SHP77 treated with DMSO at 0.1 percent for 48 hours (cell line): ENCODE measurements at regions not wholly inside any gene's neighbourhood (a gene's known extent, or its start where the extent isn't known, plus 50 kb on each side); places are given as distances from the start of the nearest gene placed in this dataset.

Source experiments
- DNase-seq: peaks from one replicate; lab custom pipeline; 2025; lab: John Stamatoyannopoulos, UW

- no peak for DNase-seq
These were observed 2015.9 kb downstream of the PCDH7 start for GRCh38 chr4:32735856-32736590.

- DNase-seq: no peak
These were observed 2024.0 kb downstream of the PCDH7 start for GRCh38 chr4:32744211-32744610.

GRCh38 chr4:32745351-32745750 is 2025.2 kb downstream of the PCDH7 start:
- no peak for DNase-seq

- DNase-seq: no peak
These were observed 2027.9 kb downstream of the PCDH7 start for GRCh38 chr4:32748061-32748460.

GRCh38 chr4:32748498-32748897 is 2028.3 kb downstream of the PCDH7 start:
- no peak for DNase-seq

GRCh38 chr4:32752962-32753361 is 2032.8 kb downstream of the PCDH7 start:
- no peak for DNase-seq

- no peak for DNase-seq
These were observed 2048.7 kb downstream of the PCDH7 start for GRCh38 chr4:32768664-32769389.

- DNase-seq: no peak
These were observed 2051.3 kb downstream of the PCDH7 start for GRCh38 chr4:32771491-32771890.

- no peak for DNase-seq
These were observed 2054.9 kb downstream of the PCDH7 start for GRCh38 chr4:32775049-32775448.

- no peak for DNase-seq
These were observed 2056.4 kb downstream of the PCDH7 start for GRCh38 chr4:32776435-32777203.

- no peak for DNase-seq
These were observed 2057.9 kb downstream of the PCDH7 start for GRCh38 chr4:32778025-32778424.

- no peak for DNase-seq
These were observed 2058.8 kb downstream of the PCDH7 start for GRCh38 chr4:32778938-32779337.

- DNase-seq: no peak
These were observed 2068.9 kb downstream of the PCDH7 start for GRCh38 chr4:32789026-32789608.

GRCh38 chr4:32790803-32791202 is 2070.6 kb downstream of the PCDH7 start:
- no peak for DNase-seq

- DNase-seq: no peak
These were observed 2078.4 kb downstream of the PCDH7 start for GRCh38 chr4:32798471-32799159.

GRCh38 chr4:32824336-32824735 is 2104.2 kb downstream of the PCDH7 start:
- no peak for DNase-seq

- DNase-seq: no peak
These were observed 2106.0 kb downstream of the PCDH7 start for GRCh38 chr4:32826169-32826568.

GRCh38 chr4:32830160-32830559 is 2110.0 kb downstream of the PCDH7 start:
- no peak for DNase-seq

GRCh38 chr4:32831104-32831503 is 2110.9 kb downstream of the PCDH7 start:
- DNase-seq: no peak

- DNase-seq: no peak
These were observed 2120.5 kb downstream of the PCDH7 start for GRCh38 chr4:32840461-32841189.

- no peak for DNase-seq
These were observed 2121.0 kb downstream of the PCDH7 start for GRCh38 chr4:32841217-32841616.
